HepG2 (cell line): ENCODE measurements at regions not wholly inside any gene's neighbourhood (a gene's known extent, or its start where the extent isn't known, plus 50 kb on each side); places are given as distances from the start of the nearest gene placed in this dataset.

Experiments used
- ATAC-seq: fragments of 200-7000 bp; cut with Tn5 transposase; 3 replicates; pipeline ENCODE4 v1.9.1; 2020; ENCODE audit warnings: mild to moderate bottlenecking, moderate library complexity
- BruUV-seq: library from RNA; stranded (reverse); fragments of 400-500 nt; replicated peaks from 2 replicates; lab custom pipeline; 2021; lab: Mats Ljungman, UMichigan
- CTCF ChIA-PET: fragments of 300-600 bp; formaldehyde crosslinking; extraction: SDS; loops from one replicate; lab custom pipeline; 2021; ENCODE audit warnings: low total read pairs, inconsistent platforms, low intra/inter-chr PET ratio; lab: Yijun Ruan, JAX
- POLR2A ChIA-PET: fragments of 350-600 bp; sonication (Branson Sonifier 250); formaldehyde crosslinking; loops from one replicate; lab custom pipeline; 2020; ENCODE audit warnings: antibody characterized with exemption, inconsistent platforms; lab: Yijun Ruan, JAX
- DNase-seq: peaks from one replicate; pipeline ENCODE4 v3.0.0-alpha.2; 2015; ENCODE audit warnings: low spot score
- FAIRE-seq: peaks from 3 replicates; lab custom pipeline; 2011; peaks lifted over from hg19 to GRCh38; lab: Jason Lieb, UNC
- H2AFZ ChIP-seq: one replicate; pipeline ENCODE4 v1.6.1; 2011; ENCODE audit warnings: low read length, inconsistent platforms
- H3K27ac ChIP-seq: fragments of 300-600 bp; 3 replicates; pipeline ENCODE4 v1.8.0; 2011; ENCODE audit warnings: mixed run types, mild to moderate bottlenecking, mixed read lengths, low read length, inconsistent platforms; ENCODE audit not compliant: insufficient read depth; ENCODE audit errors: extremely low read length
- H3K27me3 ChIP-seq, 2 experiments: fragments of 200-600 bp in 1 of 2; 2 replicates in 1 of 2; 3 replicates in 1 of 2; pipeline versions ENCODE4 v1.6.0 to v1.8.0; 2011; ENCODE audit warnings: low read length in 2 of 2, mild to moderate bottlenecking in 2 of 2, moderate library complexity in 2 of 2, inconsistent platforms in 1 of 2; ENCODE audit not compliant: insufficient read depth in 2 of 2, control insufficient read depth in 1 of 2
- H3K36me3 ChIP-seq, 2 experiments: fragments of 200-600 bp in 1 of 2; replicated peaks in 1 of 2; 2 replicates in 1 of 2; 3 replicates in 1 of 2; pipeline versions ENCODE4 v1.5.1 to v1.8.0; 2011; ENCODE audit warnings: low read length in 2 of 2, inconsistent platforms in 1 of 2; ENCODE audit not compliant: insufficient read depth in 2 of 2, control insufficient read depth in 1 of 2
- H3K4me1 ChIP-seq: 2 replicates; pipeline ENCODE4 v1.5.1; 2012; ENCODE audit warnings: low read length, inconsistent platforms; ENCODE audit not compliant: insufficient read depth
- H3K4me2 ChIP-seq: 2 replicates; pipeline ENCODE4 v1.6.0; 2011; ENCODE audit warnings: low read depth, low read length, inconsistent platforms
- H3K4me3 ChIP-seq, 3 experiments: fragments of 200-600 bp in 1 of 3; sonication (generic), shearing (Covaris generic) in 1 of 3; replicated peaks in 1 of 3; 2 replicates each; pipeline ENCODE4 v1.5.1; 2011 to 2016; ENCODE audit warnings: low read length in 3 of 3, inconsistent platforms in 2 of 3, low read depth in 2 of 3, mild to moderate bottlenecking in 2 of 3, control low read depth in 1 of 3, mixed read lengths in 1 of 3; ENCODE audit not compliant: insufficient read depth in 1 of 3
- H3K79me2 ChIP-seq: one replicate; pipeline ENCODE4 v1.6.1; 2011; ENCODE audit warnings: low read length, inconsistent platforms; ENCODE audit not compliant: insufficient read depth
- H3K9ac ChIP-seq: 2 replicates; pipeline ENCODE4 v1.6.0; 2011; ENCODE audit warnings: mild to moderate bottlenecking, low read depth, low read length, inconsistent platforms; ENCODE audit not compliant: insufficient read depth
- H3K9me3 ChIP-seq: 2 replicates; pipeline ENCODE4 v1.5.1; 2012; ENCODE audit warnings: mild to moderate bottlenecking, low read length
- H4K20me1 ChIP-seq: 2 replicates; pipeline ENCODE4 v1.6.0; 2011; ENCODE audit warnings: inconsistent platforms, mild to moderate bottlenecking, low read length, moderate library complexity; ENCODE audit not compliant: insufficient read depth
- CEBPB ChIP-seq: IDR thresholded peaks from 2 replicates; pipeline ENCODE4 v1.6.1; 2011; ENCODE audit warnings: low read depth, low read length, improper control_type of control experiment, borderline replicate concordance
- IKZF4 ChIP-seq: sonication (generic); formaldehyde crosslinking; IDR thresholded peaks from 2 replicates; pipeline ENCODE4 v1.5.1; 2020; ENCODE audit warnings: borderline replicate concordance, mild to moderate bottlenecking, low read depth, missing genetic modification reagents; ENCODE audit errors: not compliant biosample characterization
- MAFK ChIP-seq, 2 experiments: IDR thresholded peaks in 1 of 2; conservative IDR thresholded peaks in 1 of 2; 2 replicates each; pipeline ENCODE4 v1.6.1; 2011; ENCODE audit warnings: improper control_type of control experiment in 2 of 2, low read length in 2 of 2
- MED8 ChIP-seq: sonication (generic); formaldehyde crosslinking; IDR thresholded peaks from 2 replicates; pipeline ENCODE4 v1.8.1; 2023; ENCODE audit warnings: mild to moderate bottlenecking, missing genetic modification reagents; ENCODE audit not compliant: insufficient replicate concordance
- NFIB ChIP-seq: sonication (generic); formaldehyde crosslinking; IDR thresholded peaks from 2 replicates; pipeline ENCODE4 v1.9.0; 2021; ENCODE audit warnings: missing genetic modification reagents, mild to moderate bottlenecking, borderline replicate concordance
- YY1 ChIP-seq: IDR thresholded peaks from 2 replicates; pipeline ENCODE4 v1.6.1; 2011; ENCODE audit warnings: low read length, low read depth, moderate library complexity, mild to moderate bottlenecking; ENCODE audit not compliant: insufficient read depth, insufficient replicate concordance
- ZFX ChIP-seq: sonication (generic); formaldehyde crosslinking; IDR thresholded peaks from 2 replicates; pipeline ENCODE4 v1.4.0; 2020; ENCODE audit warnings: mild to moderate bottlenecking, low read depth, missing genetic modification reagents, moderate library complexity
- ZNF557 ChIP-seq: sonication (generic); formaldehyde crosslinking; IDR thresholded peaks from 2 replicates; pipeline ENCODE4 v1.4.0; 2020; ENCODE audit warnings: missing genetic modification reagents
- WGBS: methylation state at CpG from one replicate; pipeline ENCODE4 v1.1.6; 2017; ENCODE audit warnings: low lambda C conversion rate; 5-methylcytosine and 5-hydroxymethylcytosine counted together
- in situ Hi-C: cut with HindIII; loops from 2 replicates; pipeline ENCODE4 v1.10.0; 2017; ENCODE audit warnings: low pct_unique_long_range_greater_than_20kb; ENCODE audit not compliant: extremely low pct_ligation_motif_present
- intact Hi-C: fragments of 100-400 bp; cut with micrococcal nuclease; formaldehyde crosslinking; loops from one replicate; pipeline ENCODE4 v1.10.0; 2022; ENCODE audit not compliant: unreplicated experiment

DNA sequence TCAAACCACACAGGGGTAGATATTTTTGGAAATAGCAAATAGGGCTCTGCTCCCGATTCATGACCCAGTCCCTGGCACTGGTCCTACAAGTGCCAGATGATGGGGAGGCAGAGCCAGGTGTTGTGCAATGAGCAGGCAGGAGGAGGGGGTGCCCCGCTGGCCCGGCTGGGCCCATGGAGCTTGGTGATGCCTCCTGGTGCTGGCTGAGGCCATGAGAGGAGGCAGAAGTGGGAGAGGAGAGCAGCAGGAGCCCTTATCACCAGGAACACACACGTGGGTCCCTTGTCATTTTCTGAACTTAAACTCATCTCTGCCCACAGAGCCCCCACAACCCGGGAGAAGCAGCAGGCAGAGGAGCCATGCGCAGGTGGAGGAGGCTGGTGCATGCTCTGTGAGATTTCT lies 90.5 kb upstream of the MAPK4 start:
- Histone ChIP-seq H3K4me1 (peaks cover 7% of the 10 kb centered on the region), H3K36me3 (no peaks in the 10 kb centered on the region), H3K9ac (no peak overlapping the region), H3K27me3 (peaks cover 0 to 9% of the 10 kb centered on the region in 2 experiments; a peak in 3 of 5 replicates), H3K79me2 (no peaks in the 10 kb centered on the region), H3K27ac (no peak overlapping the region), H3K4me3 (no peak overlapping the region), H4K20me1 (no peaks in the 10 kb centered on the region), H2AFZ (no peak overlapping the region), H3K4me2 (no peak overlapping the region), H3K9me3 (no peaks in the 10 kb centered on the region)
- intact Hi-C loops (no loop called here), in situ Hi-C loops (no loop called here)
- DNase-seq (no peak), ATAC-seq (no peak), FAIRE-seq (no peak)
- CTCF ChIA-PET: no interaction called here
- no TSS peak for BruUV-seq
- 36% methylated on average over 6 of the region's 6 CpGs for WGBS
- TF ChIP-seq NFIB (CRISPR knock-in tag) (no peak), ZNF557 (CRISPR knock-in tag) (no peak), MED8 (CRISPR knock-in tag) (no peak), CEBPB (peak; percentile 2; the same call in 1 of the 2 replicates)
- POLR2A ChIA-PET: no interaction called here

DNA sequence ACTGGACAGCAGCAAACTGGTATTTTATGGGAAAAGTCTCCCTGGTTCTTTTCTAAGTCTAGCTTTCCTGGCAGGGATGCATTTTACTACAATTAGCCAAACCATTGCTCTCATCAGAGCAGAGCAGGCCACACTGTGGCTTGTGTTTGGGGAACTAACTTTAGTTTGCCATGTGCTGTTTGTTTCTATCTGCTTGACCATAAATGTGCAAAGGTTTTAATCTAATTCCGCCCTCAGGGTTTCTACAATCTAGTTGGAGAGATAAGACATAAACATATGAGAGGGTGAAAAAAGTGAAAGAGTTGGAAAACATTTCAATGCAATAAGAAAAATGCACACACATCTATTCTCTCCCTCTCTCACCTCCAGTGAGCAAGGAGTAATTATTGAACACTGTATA lies 86.9 kb upstream of the MAPK4 start:
- Histone ChIP-seq H3K9me3 (no peaks in the 10 kb centered on the region), H3K4me2 (no peak overlapping the region), H4K20me1 (no peaks in the 10 kb centered on the region), H3K27me3 (no peaks in the 10 kb centered on the region; a peak in 2 of 5 replicates), H3K4me1 (peaks cover 28% of the 10 kb centered on the region), H3K27ac (no peak overlapping the region), H3K79me2 (no peaks in the 10 kb centered on the region), H3K4me3 (no peak overlapping the region), H3K9ac (no peak overlapping the region), H3K36me3 (no peaks in the 10 kb centered on the region), H2AFZ (no peak overlapping the region)
- FAIRE-seq (no peak), DNase-seq (no peak), ATAC-seq (no peak)
- in situ Hi-C loops (no loop called here), intact Hi-C loops (no loop called here)
- ChIA-PET CTCF (no interaction called here), POLR2A (no interaction called here)
- 38% methylated on average over 1 of the region's 1 CpG for WGBS
- TF ChIP-seq IKZF4: no peak
- TF ChIP-seq YY1: no peak
- no peak for TF ChIP-seq ZFX (CRISPR knock-in tag)
- no peak for TF ChIP-seq MAFK (conservative IDR thresholded peaks at IDR 0.05 in 1 of 2, IDR thresholded peaks at IDR 0.05 in 1 of 2; ENCODE audit: low read length in 2 of 2)
- no TSS peak for BruUV-seq
